Uterus (tissue), 2 donors: ENCODE measurements at regions not wholly inside any gene's neighbourhood (a gene's known extent, or its start where the extent isn't known, plus 50 kb on each side); places are given as distances from the start of the nearest gene placed in this dataset.

Experiments used
- CTCF ChIP-seq, 4 experiments: fragments of 200-600 bp in 2 of 4; fragments of 450-650 bp in 2 of 4; sonication (generic) in 2 of 4; IDR thresholded peaks; one replicate each; pipeline ENCODE4 v1.5.1; 2016 to 2019; ENCODE audit warnings: antibody characterized with exemption in 4 of 4, mild to moderate bottlenecking in 2 of 4, moderate library complexity in 1 of 4
- POLR2A ChIP-seq, 2 donors: fragments of 450-650 bp; IDR thresholded peaks; one replicate each; pipeline ENCODE4 v1.6.1; 2016; ENCODE audit warnings: antibody characterized with exemption in 2 of 2, mild to moderate bottlenecking in 1 of 2, moderate library complexity in 1 of 2

- TF ChIP-seq CTCF (IDR thresholded peaks at IDR 0.05) (no peak), POLR2A (IDR thresholded peaks at IDR 0.05) (no peak)
These were observed 258.7 kb downstream of the PTEN start for GRCh38 chr10:88122145-88122544.
